ENCODE measurements at regions not wholly inside any gene's neighbourhood (a gene's known extent, or its start where the extent isn't known, plus 50 kb on each side); places are given as distances from the start of the nearest gene placed in this dataset.

DNA sequence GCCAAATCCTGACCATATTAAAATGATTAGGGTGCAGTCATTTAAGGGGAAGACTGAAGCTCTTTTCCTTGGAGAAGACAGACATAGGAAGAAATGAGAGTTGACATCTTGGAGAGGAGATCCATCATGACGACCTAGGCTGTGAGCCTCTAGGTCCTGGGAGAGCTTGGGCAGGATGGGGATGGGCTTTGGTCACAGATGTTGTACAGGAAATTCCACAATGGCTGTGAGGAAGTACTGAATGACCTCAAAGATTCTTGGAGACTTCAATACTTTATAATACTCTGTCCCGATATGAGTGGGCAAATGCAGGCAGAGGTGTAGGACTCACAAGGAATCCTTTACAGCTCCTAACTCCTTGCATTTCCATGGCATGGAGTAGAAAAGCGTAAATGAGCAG lies 204.9 kb upstream of the FRMD6 start:
- intact Hi-C loops (cut with micrococcal nuclease; ENCODE audit: unreplicated experiment) = no loop called here
- TF ChIP-seq, protein P1, sequence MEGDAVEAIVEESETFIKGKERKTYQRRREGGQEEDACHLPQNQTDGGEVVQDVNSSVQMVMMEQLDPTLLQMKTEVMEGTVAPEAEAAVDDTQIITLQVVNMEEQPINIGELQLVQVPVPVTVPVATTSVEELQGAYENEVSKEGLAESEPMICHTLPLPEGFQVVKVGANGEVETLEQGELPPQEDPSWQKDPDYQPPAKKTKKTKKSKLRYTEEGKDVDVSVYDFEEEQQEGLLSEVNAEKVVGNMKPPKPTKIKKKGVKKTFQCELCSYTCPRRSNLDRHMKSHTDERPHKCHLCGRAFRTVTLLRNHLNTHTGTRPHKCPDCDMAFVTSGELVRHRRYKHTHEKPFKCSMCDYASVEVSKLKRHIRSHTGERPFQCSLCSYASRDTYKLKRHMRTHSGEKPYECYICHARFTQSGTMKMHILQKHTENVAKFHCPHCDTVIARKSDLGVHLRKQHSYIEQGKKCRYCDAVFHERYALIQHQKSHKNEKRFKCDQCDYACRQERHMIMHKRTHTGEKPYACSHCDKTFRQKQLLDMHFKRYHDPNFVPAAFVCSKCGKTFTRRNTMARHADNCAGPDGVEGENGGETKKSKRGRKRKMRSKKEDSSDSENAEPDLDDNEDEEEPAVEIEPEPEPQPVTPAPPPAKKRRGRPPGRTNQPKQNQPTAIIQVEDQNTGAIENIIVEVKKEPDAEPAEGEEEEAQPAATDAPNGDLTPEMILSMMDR (conservative IDR thresholded peaks at IDR 0.05; ENCODE audit: low read depth, low read length) = no peak
- no peak for TF ChIP-seq EZH2 (IDR thresholded peaks at IDR 0.05; ENCODE audit: borderline replicate concordance, low read depth, low read length, poor library complexity, severe bottlenecking)
- no peak overlapping the region for H3K4me3 ChIP-seq (ENCODE audit: low read depth, low read length, poor library complexity, severe bottlenecking)
- no peaks in the 10 kb centered on the region for H3K36me3 ChIP-seq (ENCODE audit: insufficient read depth, low read length, poor library complexity, severe bottlenecking)
- POLR2A ChIA-PET (ENCODE audit: low non-redundant PET) = no interaction called here
- H3K9me3 ChIP-seq (ENCODE audit: low read depth, low read length, poor library complexity, severe bottlenecking) = no peaks in the 10 kb centered on the region
- DNase-seq (ENCODE audit: low spot score) = no peak
- H3K27ac ChIP-seq (ENCODE audit: low read depth, low read length, poor library complexity, severe bottlenecking) = no peak overlapping the region
- BruUV-seq (replicated peaks) = no TSS peak
- H3K27me3 ChIP-seq (replicated peaks; ENCODE audit: insufficient read depth, low read depth, low read length, poor library complexity) = no peaks in the 10 kb centered on the region
- H3K4me1 ChIP-seq (ENCODE audit: insufficient read depth, low read length, poor library complexity, severe bottlenecking) = no peaks in the 10 kb centered on the region
- CTCF ChIA-PET = no interaction called here

DNA sequence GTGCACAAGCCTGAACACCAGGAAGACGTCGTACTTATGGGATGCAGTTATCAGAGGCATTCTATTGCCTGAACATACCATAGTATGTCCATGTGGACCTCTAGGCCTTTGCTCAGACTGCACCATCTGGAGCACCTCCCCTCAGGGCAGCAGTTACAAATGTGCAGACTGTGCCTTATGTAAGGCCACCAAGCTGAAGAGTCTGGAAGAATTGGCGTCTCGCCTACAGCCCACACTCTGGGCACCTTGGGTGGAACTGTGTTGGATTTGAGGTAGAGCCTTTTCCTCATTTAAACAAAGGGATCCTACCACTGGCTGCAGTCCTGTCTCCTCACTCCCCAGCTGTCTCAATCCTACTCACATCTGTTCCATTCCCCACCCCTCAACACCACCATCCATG lies 204.3 kb upstream of the FRMD6 start:
- BruUV-seq (replicated peaks) = no TSS peak
- Histone ChIP-seq H3K4me1 (ENCODE audit: insufficient read depth, low read length, poor library complexity, severe bottlenecking) (no peaks in the 10 kb centered on the region), H3K27me3 (replicated peaks; ENCODE audit: insufficient read depth, low read depth, low read length, poor library complexity) (no peaks in the 10 kb centered on the region), H3K4me3 (ENCODE audit: low read depth, low read length, poor library complexity, severe bottlenecking) (no peak overlapping the region), H3K9me3 (ENCODE audit: low read depth, low read length, poor library complexity, severe bottlenecking) (no peaks in the 10 kb centered on the region), H3K36me3 (ENCODE audit: insufficient read depth, low read length, poor library complexity, severe bottlenecking) (no peaks in the 10 kb centered on the region), H3K27ac (ENCODE audit: low read depth, low read length, poor library complexity, severe bottlenecking) (no peak overlapping the region)
- no peak for DNase-seq (ENCODE audit: low spot score)
- TF ChIP-seq, protein P1 (conservative IDR thresholded peaks at IDR 0.05; ENCODE audit: low read depth, low read length) = no peak
- TF ChIP-seq EZH2 (IDR thresholded peaks at IDR 0.05; ENCODE audit: borderline replicate concordance, low read depth, low read length, poor library complexity, severe bottlenecking) = no peak
- ChIA-PET POLR2A (ENCODE audit: low non-redundant PET) (no interaction called here), CTCF (no interaction called here)
- intact Hi-C loops (cut with micrococcal nuclease; ENCODE audit: unreplicated experiment) = no loop called here

DNA sequence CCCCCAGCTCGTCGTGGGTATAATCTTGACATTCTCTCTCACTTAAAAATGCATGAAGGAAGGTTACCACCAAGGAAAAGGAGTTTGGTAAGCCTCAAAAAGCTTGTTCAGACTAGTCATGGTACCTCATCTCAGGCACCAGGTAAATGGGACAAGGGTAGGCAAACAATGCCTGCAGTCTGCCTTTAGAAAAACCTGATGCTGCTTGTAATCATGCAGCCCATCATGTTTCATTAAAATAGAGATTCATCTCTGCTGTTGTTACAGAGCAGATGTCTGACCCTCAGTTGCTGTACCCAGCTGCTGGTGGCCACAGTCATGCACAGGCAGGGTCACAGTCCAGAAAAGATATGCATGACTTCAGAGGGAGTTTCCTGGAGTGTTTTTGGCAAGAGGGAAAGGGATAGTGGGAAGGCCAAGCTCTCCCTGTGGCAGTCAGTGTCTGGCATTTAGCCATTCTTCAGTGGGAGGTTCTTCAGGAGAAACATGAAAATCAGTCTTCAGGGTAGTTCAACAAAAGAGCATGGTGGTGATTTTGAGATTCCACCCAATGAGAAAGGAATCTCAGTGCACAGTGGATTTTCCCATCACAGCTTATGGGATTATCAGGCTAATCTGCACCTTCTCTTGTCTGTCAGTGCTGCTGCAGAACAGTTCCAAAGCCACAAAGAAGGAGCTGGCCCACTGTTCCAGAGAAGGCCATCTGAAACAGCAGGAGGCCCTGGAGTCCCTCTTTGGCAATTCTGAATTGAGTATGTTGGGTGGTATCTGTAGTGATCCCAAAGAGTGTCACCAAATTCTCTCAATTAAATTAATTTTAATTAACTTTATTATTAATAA lies 202.7 kb upstream of the FRMD6 start:
- ChIA-PET CTCF (no interaction called here), POLR2A (ENCODE audit: low non-redundant PET) (no interaction called here)
- no peaks in the 10 kb centered on the region for H3K27me3 ChIP-seq (replicated peaks; ENCODE audit: insufficient read depth, low read depth, low read length, poor library complexity)
- intact Hi-C loops (cut with micrococcal nuclease; ENCODE audit: unreplicated experiment) = no loop called here
- H3K27ac ChIP-seq (ENCODE audit: low read depth, low read length, poor library complexity, severe bottlenecking) = no peak overlapping the region
- no peaks in the 10 kb centered on the region for H3K36me3 ChIP-seq (ENCODE audit: insufficient read depth, low read length, poor library complexity, severe bottlenecking)
- no peak overlapping the region for H3K4me3 ChIP-seq (ENCODE audit: low read depth, low read length, poor library complexity, severe bottlenecking)
- no TSS peak for BruUV-seq (replicated peaks)
- no peak for TF ChIP-seq EZH2 (IDR thresholded peaks at IDR 0.05; ENCODE audit: borderline replicate concordance, low read depth, low read length, poor library complexity, severe bottlenecking)
- TF ChIP-seq, protein P1 (conservative IDR thresholded peaks at IDR 0.05; ENCODE audit: low read depth, low read length) = no peak
- DNase-seq (ENCODE audit: low spot score) = no peak
- peaks cover 1% of the 10 kb centered on the region for H3K4me1 ChIP-seq (ENCODE audit: insufficient read depth, low read length, poor library complexity, severe bottlenecking)
- H3K9me3 ChIP-seq (ENCODE audit: low read depth, low read length, poor library complexity, severe bottlenecking) = no peaks in the 10 kb centered on the region

Data from A673 (cell line).